Kidney (tissue), 13 donors: ENCODE measurements at regions not wholly inside any gene's neighbourhood (a gene's known extent, or its start where the extent isn't known, plus 50 kb on each side); places are given as distances from the start of the nearest gene placed in this dataset.

ENCODE experiments used
- DNase-seq, 5 donors: peaks; one replicate each; pipeline ENCODE4 v3.0.0-alpha.2; 2013 to 2020
- FAIRE-seq: peaks from 2 replicates; lab custom pipeline; 2012; peaks lifted over from hg19 to GRCh38; lab: Jason Lieb, UNC
- H3K27ac ChIP-seq, 2 donors: one replicate each; pipeline ENCODE4 v1.7.0; 2013; ENCODE audit warnings: low read depth in 2 of 2, low read length in 2 of 2, inconsistent platforms in 1 of 2
- H3K27me3 ChIP-seq: one replicate; pipeline ENCODE4 v1.7.1; 2013; ENCODE audit warnings: low read length, inconsistent platforms; ENCODE audit not compliant: control insufficient read depth, insufficient read depth
- H3K36me3 ChIP-seq, 3 donors: one replicate each; pipeline versions ENCODE4 v1.7.0 to v1.7.1; 2013; ENCODE audit warnings: low read length in 3 of 3, control low read depth in 1 of 3, inconsistent platforms in 1 of 3; ENCODE audit not compliant: insufficient read depth in 3 of 3, control insufficient read depth in 2 of 3
- H3K4me1 ChIP-seq, 3 donors: one replicate each; pipeline versions ENCODE4 v1.7.0 to v1.7.1; 2013; ENCODE audit warnings: low read length in 3 of 3, inconsistent platforms in 1 of 3, low read depth in 1 of 3; ENCODE audit not compliant: control insufficient read depth in 2 of 3, insufficient read depth in 2 of 3
- H3K4me3 ChIP-seq, 3 donors: one replicate each; pipeline versions ENCODE4 v1.7.0 to v1.8.1; 2013; ENCODE audit warnings: low read length in 3 of 3, control low read depth in 1 of 3, inconsistent platforms in 1 of 3
- H3K9ac ChIP-seq, 3 donors: one replicate each; pipeline versions ENCODE4 v1.7.0 to v1.7.1; 2013; ENCODE audit warnings: low read length in 3 of 3, control low read depth in 1 of 3, inconsistent platforms in 1 of 3
- H3K9me3 ChIP-seq, 3 donors: one replicate each; pipeline versions ENCODE4 v1.7.0 to v1.7.1; 2013; ENCODE audit warnings: low read length in 3 of 3, control low read depth in 1 of 3, inconsistent platforms in 1 of 3; ENCODE audit not compliant: control insufficient read depth in 2 of 3, insufficient read depth in 1 of 3
- intact Hi-C: fragments of 100-400 bp; cut with DNase I; formaldehyde crosslinking; loops from one replicate; pipeline ENCODE4 v1.11.1; 2022
- TF ChIP-seq, protein P1 (sequence below): IDR thresholded peaks from 3 replicates; pipeline ENCODE4 v1.5.1; 2012; ENCODE audit warnings: mild to moderate bottlenecking, moderate library complexity, borderline replicate concordance; ENCODE audit not compliant: insufficient read depth; ENCODE audit errors: extremely low read depth
- donor health status: control.
- donor health status: control.
- donor health status: control.
- donor health status: control.
- donor health status: control.
- donor health status: DM: yes; HTN: yes; CAD: no.
- donor health status: Normal renal cell carcinoma (clear cell type).

DNA sequence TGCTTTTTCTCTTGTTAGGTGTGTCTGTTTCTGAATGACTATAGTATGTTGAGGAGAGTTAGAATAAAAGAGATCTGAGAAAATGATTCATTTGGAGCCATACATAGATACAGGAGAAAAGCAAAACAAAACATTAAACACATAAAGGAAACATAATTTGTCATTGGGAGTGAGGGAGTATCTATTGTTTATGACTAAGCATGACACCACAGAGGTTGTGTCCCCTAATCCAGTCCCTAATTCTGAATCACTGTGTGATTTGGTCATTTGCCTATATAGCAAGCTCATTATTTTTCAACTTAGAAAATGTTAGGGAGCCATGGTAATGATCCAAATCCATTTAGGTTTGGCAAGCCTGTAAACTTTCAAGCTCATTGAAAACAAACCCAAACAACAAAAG is 132.3 kb upstream of the BMPER start:
- H3K4me1 ChIP-seq = no peaks in the 10 kb centered on the region
- intact Hi-C loops = no loop called here
- no peaks in the 10 kb centered on the region for H3K36me3 ChIP-seq
- TF ChIP-seq, protein P1, sequence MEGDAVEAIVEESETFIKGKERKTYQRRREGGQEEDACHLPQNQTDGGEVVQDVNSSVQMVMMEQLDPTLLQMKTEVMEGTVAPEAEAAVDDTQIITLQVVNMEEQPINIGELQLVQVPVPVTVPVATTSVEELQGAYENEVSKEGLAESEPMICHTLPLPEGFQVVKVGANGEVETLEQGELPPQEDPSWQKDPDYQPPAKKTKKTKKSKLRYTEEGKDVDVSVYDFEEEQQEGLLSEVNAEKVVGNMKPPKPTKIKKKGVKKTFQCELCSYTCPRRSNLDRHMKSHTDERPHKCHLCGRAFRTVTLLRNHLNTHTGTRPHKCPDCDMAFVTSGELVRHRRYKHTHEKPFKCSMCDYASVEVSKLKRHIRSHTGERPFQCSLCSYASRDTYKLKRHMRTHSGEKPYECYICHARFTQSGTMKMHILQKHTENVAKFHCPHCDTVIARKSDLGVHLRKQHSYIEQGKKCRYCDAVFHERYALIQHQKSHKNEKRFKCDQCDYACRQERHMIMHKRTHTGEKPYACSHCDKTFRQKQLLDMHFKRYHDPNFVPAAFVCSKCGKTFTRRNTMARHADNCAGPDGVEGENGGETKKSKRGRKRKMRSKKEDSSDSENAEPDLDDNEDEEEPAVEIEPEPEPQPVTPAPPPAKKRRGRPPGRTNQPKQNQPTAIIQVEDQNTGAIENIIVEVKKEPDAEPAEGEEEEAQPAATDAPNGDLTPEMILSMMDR = no peak
- H3K27me3 ChIP-seq = no peaks in the 10 kb centered on the region
- H3K27ac ChIP-seq = no peak overlapping the region
- H3K9ac ChIP-seq = no peak overlapping the region
- FAIRE-seq (no peak), DNase-seq (no peak)
- H3K9me3 ChIP-seq = no peaks in the 10 kb centered on the region
- H3K4me3 ChIP-seq = no peak overlapping the region

DNA sequence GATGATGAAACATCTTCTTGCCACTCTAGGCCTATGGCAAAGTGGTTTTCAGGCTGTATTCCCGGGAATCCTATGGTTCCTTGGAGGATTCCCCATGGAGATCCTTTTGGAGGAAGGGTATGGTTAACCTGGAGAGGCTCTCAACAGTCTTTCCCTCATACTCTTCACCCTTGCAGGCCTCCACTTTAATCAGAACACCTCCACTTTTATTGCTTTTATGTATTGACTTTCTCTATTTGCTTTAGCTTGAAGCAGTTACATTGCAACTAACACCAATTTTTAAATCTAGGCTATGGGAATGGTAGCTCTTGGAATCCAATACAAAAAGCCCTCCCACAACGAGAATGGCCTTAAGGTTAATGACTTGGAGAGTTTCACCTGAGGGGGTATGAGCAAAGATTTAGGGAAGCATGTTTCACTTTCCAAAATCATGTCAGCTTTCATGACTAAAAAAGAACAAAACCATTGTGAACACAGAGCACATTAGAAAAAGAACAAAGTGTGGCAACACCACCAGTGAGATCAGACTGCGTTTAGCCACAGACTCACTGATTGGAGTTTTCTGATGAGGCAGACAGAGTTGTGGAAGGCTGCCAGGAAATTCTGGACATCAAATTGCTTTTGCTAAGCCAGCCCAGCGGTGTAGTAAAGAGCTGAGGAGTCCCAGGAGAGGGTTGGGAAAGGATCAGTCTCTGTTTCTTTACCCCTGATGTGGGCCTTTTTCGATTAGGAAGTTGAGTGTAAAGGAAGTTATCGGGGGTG is 130.4 kb upstream of the BMPER start:
- Histone ChIP-seq H3K36me3 (no peaks in the 10 kb centered on the region), H3K4me1 (no peaks in the 10 kb centered on the region), H3K27me3 (no peaks in the 10 kb centered on the region), H3K9me3 (no peaks in the 10 kb centered on the region), H3K4me3 (no peak overlapping the region), H3K27ac (no peak overlapping the region), H3K9ac (no peak overlapping the region)
- DNase-seq = peak in 2 of 5 donors; percentile 52 to 73
- TF ChIP-seq, protein P1 = no peak
- intact Hi-C loops = no loop called here
- FAIRE-seq = no peak

DNA sequence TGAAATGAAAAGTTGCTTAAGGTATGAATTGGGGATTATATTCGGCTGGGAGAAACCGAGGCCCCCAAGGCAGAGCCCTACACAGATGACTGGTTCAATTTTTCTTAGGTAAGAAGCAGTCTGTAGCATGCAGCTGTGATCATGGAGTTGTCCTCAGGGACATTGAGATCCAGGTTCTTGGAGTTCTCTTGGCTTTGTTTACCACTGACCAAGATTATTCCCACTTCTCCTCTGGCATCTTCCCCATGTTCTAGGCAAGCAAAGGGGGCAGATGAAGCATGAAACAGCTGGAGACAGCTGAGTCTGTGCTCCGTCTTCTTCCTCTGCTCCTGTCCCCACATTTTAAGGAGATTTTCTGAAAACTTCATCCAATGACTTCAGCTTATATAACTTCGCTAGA is 129.5 kb upstream of the BMPER start:
- TF ChIP-seq, protein P1 = no peak
- no peak for FAIRE-seq
- Histone ChIP-seq H3K27ac (no peak overlapping the region), H3K27me3 (no peaks in the 10 kb centered on the region), H3K9me3 (no peaks in the 10 kb centered on the region), H3K4me1 (no peaks in the 10 kb centered on the region), H3K4me3 (no peak overlapping the region), H3K36me3 (no peaks in the 10 kb centered on the region), H3K9ac (no peak overlapping the region)
- intact Hi-C loops = no loop called here
- no peak for DNase-seq
